Common myeloid progenitor, CD34-positive (primary cell): ENCODE measurements at regions not wholly inside any gene's neighbourhood (a gene's known extent, or its start where the extent isn't known, plus 50 kb on each side); places are given as distances from the start of the nearest gene placed in this dataset.

ENCODE experiments used
- CTCF ChIA-PET: fragments of 350-600 bp; sonication (Branson Sonifier 250); formaldehyde crosslinking; loops from one replicate; lab custom pipeline; 2021; ENCODE audit warnings: antibody characterized with exemption; lab: Charles Lee
- POLR2A ChIA-PET: fragments of 350-600 bp; sonication (Branson Sonifier 250); formaldehyde crosslinking; loops from one replicate; lab custom pipeline; 2021; ENCODE audit warnings: antibody characterized with exemption; lab: Charles Lee
- DNase-seq, 3 donors: peaks; one replicate each; pipeline versions ENCODE4 v3.0.0 to v3.0.0-alpha.2; 2013
- H3K27ac ChIP-seq, 2 experiments: 1 replicate in 1 of 2; 2 replicates in 1 of 2; pipeline ENCODE4 v1.7.0; 2013; ENCODE audit warnings: inconsistent platforms in 2 of 2, low read length in 2 of 2, mild to moderate bottlenecking in 2 of 2, low read depth in 1 of 2, moderate library complexity in 1 of 2; ENCODE audit not compliant: severe bottlenecking in 2 of 2, insufficient read depth in 1 of 2, poor library complexity in 1 of 2
- H3K27me3 ChIP-seq, 5 experiments: replicated peaks in 2 of 5; 1 replicate in 3 of 5; 2 replicates in 2 of 5; pipeline versions ENCODE4 v1.6.1 to v1.7.0; 2013; ENCODE audit warnings: low read length in 4 of 5, mild to moderate bottlenecking in 2 of 5, moderate library complexity in 2 of 5, inconsistent platforms in 1 of 5; ENCODE audit not compliant: insufficient read depth in 5 of 5, control insufficient read depth in 4 of 5
- H3K36me3 ChIP-seq, 4 experiments: 1 replicate in 2 of 4; 2 replicates in 2 of 4; pipeline versions ENCODE4 v1.6.1 to v1.7.0; 2013; ENCODE audit warnings: low read length in 3 of 4, control low read depth in 1 of 4, mild to moderate bottlenecking in 1 of 4; ENCODE audit not compliant: control insufficient read depth in 4 of 4, insufficient read depth in 4 of 4
- H3K4me1 ChIP-seq, 4 experiments: 1 replicate in 3 of 4; 2 replicates in 1 of 4; pipeline versions ENCODE4 v1.6.1 to v1.7.1; 2013; ENCODE audit warnings: low read length in 3 of 4, mild to moderate bottlenecking in 3 of 4, control low read depth in 1 of 4, inconsistent platforms in 1 of 4, moderate library complexity in 1 of 4; ENCODE audit not compliant: control insufficient read depth in 4 of 4, insufficient read depth in 4 of 4; ENCODE audit errors: control extremely low read depth in 1 of 4
- H3K4me3 ChIP-seq, 7 experiments: 1 replicate in 4 of 7; 2 replicates in 3 of 7; pipeline versions ENCODE4 v1.5.1 to v1.7.0; 2013; ENCODE audit warnings: mild to moderate bottlenecking in 7 of 7, low read length in 6 of 7, moderate library complexity in 6 of 7, inconsistent platforms in 2 of 7, low read depth in 2 of 7, control low read depth in 1 of 7; ENCODE audit not compliant: insufficient read depth in 4 of 7, control insufficient read depth in 1 of 7; ENCODE audit errors: extremely low read depth in 1 of 7
- H3K9me3 ChIP-seq, 5 experiments: 1 replicate in 4 of 5; 2 replicates in 1 of 5; pipeline versions ENCODE4 v1.6.1 to v1.7.1; 2013; ENCODE audit warnings: low read length in 4 of 5, mild to moderate bottlenecking in 2 of 5, inconsistent platforms in 1 of 5, low read depth in 1 of 5, moderate library complexity in 1 of 5; ENCODE audit not compliant: control insufficient read depth in 4 of 5, insufficient read depth in 2 of 5; ENCODE audit errors: control extremely low read depth in 1 of 5
- WGBS: methylation state at CpG from one replicate; pipeline ENCODE4 v1.1.5; 2013; ENCODE audit not compliant: insufficient coverage; 5-methylcytosine and 5-hydroxymethylcytosine counted together

GRCh38 chrX:113001836-113002235 lies 161.2 kb upstream of the AMOT start:
- H3K27ac ChIP-seq = no peak overlapping the region
- POLR2A ChIA-PET = no interaction called here
- CTCF ChIA-PET = interaction anchor here (1.2 kb wide), 1 partner anchor 128 kb away, joined by 3 read pairs; no protein-coding TSS in a partner anchor
- H3K4me1 ChIP-seq = no peaks in the 10 kb centered on the region
- peak in 2 of 3 donors; percentile 20 to 24 for DNase-seq
- no peaks in the 10 kb centered on the region for H3K9me3 ChIP-seq
- H3K36me3 ChIP-seq = no peaks in the 10 kb centered on the region
- WGBS = no CpG with 5 or more reads among the region's 6 CpGs
- H3K4me3 ChIP-seq = no peak overlapping the region
- H3K27me3 ChIP-seq = peaks cover 0 to 4% (median 0%) of the 10 kb centered on the region in 5 experiments

- Histone ChIP-seq H3K4me1 (no peaks in the 10 kb centered on the region), H3K36me3 (no peaks in the 10 kb centered on the region), H3K9me3 (no peaks in the 10 kb centered on the region), H3K27me3 (peaks cover 0 to 4% (median 0%) of the 10 kb centered on the region in 5 experiments), H3K4me3 (no peak overlapping the region), H3K27ac (no peak overlapping the region)
- no peak for DNase-seq
- no CpG with 5 or more reads among the region's 1 CpG for WGBS
- CTCF ChIA-PET = no interaction called here
- POLR2A ChIA-PET = no interaction called here
These were observed 157.4 kb upstream of the AMOT start for GRCh38 chrX:112997991-112998390.

DNA sequence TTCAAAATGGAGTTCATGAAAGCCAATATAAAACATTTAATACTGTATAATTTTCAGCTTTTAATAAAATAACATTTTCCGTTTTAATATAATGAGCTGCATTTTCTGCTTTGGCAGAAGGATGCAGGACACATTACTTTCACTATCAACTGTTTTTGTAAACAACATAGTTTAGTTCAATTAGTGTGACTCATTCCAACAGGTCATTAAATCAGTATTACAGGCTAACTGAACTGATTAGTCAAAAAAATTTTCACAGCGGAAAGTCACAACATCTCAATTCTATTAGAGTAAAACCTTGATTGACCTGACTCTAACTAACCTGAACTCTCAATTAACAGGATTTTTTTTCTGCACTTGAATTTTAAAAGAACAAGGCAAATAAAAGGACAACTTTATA lies 151.2 kb upstream of the AMOT start:
- no CpG with 5 or more reads among the region's 2 CpGs for WGBS
- no peak overlapping the region for H3K27ac ChIP-seq
- peaks cover 0 to 4% (median 0%) of the 10 kb centered on the region in 5 experiments for H3K27me3 ChIP-seq
- H3K4me3 ChIP-seq = no peak overlapping the region
- ChIA-PET CTCF (no interaction called here), POLR2A (no interaction called here)
- H3K4me1 ChIP-seq = no peaks in the 10 kb centered on the region
- no peaks in the 10 kb centered on the region for H3K36me3 ChIP-seq
- DNase-seq = no peak
- H3K9me3 ChIP-seq = no peaks in the 10 kb centered on the region

- H3K27me3 ChIP-seq = no peaks in the 10 kb centered on the region
- no CpG with 5 or more reads among the region's 1 CpG for WGBS
These were observed 139.2 kb upstream of the AMOT start for GRCh38 chrX:112979879-112980278.

DNA sequence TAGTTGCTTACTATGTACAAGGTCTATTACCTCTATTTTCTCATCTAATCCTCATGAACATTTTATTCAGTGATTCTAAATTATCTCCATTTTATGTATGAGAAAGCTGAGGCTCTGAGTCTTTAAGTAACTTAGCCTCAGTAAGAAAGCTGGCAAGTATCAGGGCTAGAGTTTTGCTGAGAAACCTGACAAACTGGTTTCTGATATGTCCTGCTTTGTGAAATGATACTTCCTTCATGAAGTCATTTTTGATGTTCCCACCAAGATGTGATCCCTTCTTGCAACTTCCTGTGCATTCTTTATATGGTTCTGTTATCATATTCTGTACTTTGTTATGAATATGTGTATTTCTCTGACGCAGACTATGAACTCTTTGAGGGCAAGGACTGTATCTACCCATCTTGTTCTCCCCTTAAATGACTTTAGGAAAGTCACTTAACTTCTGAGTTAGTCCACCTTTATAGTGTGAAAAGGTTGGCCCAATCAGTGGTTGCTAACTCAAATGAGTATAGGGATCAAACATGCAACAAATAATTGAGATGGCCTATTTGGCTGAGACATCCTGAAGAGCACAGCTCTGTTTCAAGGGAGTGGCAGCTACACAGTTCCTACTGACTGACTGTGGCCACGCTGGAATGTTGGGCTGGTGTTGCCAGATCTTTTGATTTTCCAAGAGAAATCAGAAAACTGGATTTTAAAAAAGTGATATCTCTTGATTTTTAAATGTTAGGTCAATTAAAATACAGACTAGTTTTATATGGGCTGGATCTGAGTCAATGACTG lies 127.9 kb upstream of the AMOT start:
- ChIA-PET POLR2A (no interaction called here), CTCF (no interaction called here)
- H3K9me3 ChIP-seq = no peaks in the 10 kb centered on the region
- 33% methylated on average over 1 of the region's 2 CpGs for WGBS
- no peaks in the 10 kb centered on the region for H3K4me1 ChIP-seq
- no peaks in the 10 kb centered on the region for H3K36me3 ChIP-seq
- no peak overlapping the region for H3K27ac ChIP-seq
- H3K27me3 ChIP-seq = no peaks in the 10 kb centered on the region
- DNase-seq = no peak
- no peak overlapping the region for H3K4me3 ChIP-seq

More at GRCh38 chrX:112979879-112980278, 139.2 kb upstream of the AMOT start:
- H3K9me3 ChIP-seq = no peaks in the 10 kb centered on the region
- no peak overlapping the region for H3K27ac ChIP-seq
- DNase-seq = no peak
- POLR2A ChIA-PET = no interaction called here
- no peaks in the 10 kb centered on the region for H3K36me3 ChIP-seq
- CTCF ChIA-PET = no interaction called here
- H3K4me1 ChIP-seq = no peaks in the 10 kb centered on the region
- no peak overlapping the region for H3K4me3 ChIP-seq

GRCh38 chrX:112967903-112968302 lies 127.3 kb upstream of the AMOT start:
- no peaks in the 10 kb centered on the region for H3K27me3 ChIP-seq
- CTCF ChIA-PET = no interaction called here
- H3K9me3 ChIP-seq = no peaks in the 10 kb centered on the region
- no peaks in the 10 kb centered on the region for H3K4me1 ChIP-seq
- H3K4me3 ChIP-seq = no peak overlapping the region
- DNase-seq = no peak
- 80% methylated on average over 1 of the region's 4 CpGs for WGBS
- no peak overlapping the region for H3K27ac ChIP-seq
- POLR2A ChIA-PET = no interaction called here
- H3K36me3 ChIP-seq = no peaks in the 10 kb centered on the region

DNA sequence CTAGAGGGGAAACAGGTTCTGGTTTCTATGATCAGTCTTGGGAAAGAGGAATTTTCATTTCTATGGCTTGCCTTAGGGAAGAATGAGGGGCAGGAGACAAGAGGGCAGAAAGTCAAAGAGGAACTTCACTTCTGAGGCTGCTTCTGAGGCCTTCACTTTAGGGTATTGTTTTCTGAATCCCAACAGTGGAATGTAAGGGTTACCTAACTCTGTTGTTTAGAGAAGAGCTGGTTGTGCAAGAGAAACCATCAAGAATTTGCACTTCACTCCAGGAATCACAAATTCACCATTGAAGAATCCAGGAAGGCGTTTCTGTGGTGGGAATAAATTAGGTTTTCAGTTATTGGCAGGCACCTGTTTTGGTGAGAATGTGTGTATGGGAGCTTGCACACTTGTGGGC lies 126.7 kb upstream of the AMOT start:
- no peak for DNase-seq
- Histone ChIP-seq H3K27me3 (no peaks in the 10 kb centered on the region), H3K27ac (no peak overlapping the region), H3K36me3 (no peaks in the 10 kb centered on the region), H3K4me1 (no peaks in the 10 kb centered on the region), H3K9me3 (no peaks in the 10 kb centered on the region), H3K4me3 (no peak overlapping the region)
- CTCF ChIA-PET = no interaction called here
- POLR2A ChIA-PET = no interaction called here
- no CpG with 5 or more reads among the region's 1 CpG for WGBS
